DMS53 treated with DMSO at 0.1 percent for 48 hours (cell line): ENCODE measurements at regions not wholly inside any gene's neighbourhood (a gene's known extent, or its start where the extent isn't known, plus 50 kb on each side); places are given as distances from the start of the nearest gene placed in this dataset.

Source experiments
- DNase-seq: peaks from one replicate; lab custom pipeline; 2025; ENCODE audit not compliant: unreplicated experiment; lab: John Stamatoyannopoulos, UW

DNA sequence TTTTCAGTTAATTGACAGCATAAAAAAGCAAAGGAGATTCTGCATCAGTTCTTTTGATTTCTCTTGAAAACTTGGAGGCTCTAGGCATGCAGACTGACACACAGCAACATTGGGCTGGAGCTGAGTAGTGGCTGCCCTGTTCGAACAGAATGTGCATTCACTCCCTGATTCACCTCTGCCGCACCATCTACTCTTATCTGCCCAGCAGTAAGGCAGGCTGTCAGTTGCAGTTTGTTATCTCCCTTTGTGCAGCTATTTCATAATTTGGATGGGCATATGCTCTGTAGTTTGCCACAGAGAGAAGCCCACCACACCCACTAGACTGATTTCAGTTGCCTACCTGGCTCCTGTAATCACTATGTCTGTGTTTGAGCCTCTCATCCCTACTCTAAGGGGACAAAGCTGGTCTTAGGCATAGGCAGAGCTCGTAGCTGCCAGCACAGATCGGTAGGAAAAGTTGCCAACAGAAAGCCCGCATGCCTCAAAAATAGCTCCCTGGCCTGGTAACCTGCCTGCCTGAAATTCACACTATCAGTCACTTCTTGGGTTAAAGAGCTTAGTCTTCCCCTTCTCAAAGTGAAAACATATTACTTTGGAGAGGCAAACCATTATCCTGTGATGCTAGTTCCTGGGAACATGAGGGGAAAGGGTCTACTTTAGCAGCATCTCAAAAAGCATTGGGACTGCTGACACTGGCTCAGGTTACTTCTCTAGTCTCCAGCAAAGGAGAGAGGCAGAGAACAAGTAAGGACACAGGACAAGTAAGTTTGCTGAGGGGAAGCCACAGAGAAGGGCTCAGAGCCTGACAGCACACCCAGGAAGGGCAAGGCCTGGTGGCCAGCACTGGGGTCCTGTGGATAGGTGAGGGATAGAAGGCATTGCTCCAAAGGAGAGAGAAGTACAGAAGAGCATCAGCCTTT is 75.9 kb upstream of the TMEM164 start:
- no peak for DNase-seq

GRCh38 chrX:109927663-109928273 is 75.1 kb upstream of the TMEM164 start:
- DNase-seq = no peak

DNA sequence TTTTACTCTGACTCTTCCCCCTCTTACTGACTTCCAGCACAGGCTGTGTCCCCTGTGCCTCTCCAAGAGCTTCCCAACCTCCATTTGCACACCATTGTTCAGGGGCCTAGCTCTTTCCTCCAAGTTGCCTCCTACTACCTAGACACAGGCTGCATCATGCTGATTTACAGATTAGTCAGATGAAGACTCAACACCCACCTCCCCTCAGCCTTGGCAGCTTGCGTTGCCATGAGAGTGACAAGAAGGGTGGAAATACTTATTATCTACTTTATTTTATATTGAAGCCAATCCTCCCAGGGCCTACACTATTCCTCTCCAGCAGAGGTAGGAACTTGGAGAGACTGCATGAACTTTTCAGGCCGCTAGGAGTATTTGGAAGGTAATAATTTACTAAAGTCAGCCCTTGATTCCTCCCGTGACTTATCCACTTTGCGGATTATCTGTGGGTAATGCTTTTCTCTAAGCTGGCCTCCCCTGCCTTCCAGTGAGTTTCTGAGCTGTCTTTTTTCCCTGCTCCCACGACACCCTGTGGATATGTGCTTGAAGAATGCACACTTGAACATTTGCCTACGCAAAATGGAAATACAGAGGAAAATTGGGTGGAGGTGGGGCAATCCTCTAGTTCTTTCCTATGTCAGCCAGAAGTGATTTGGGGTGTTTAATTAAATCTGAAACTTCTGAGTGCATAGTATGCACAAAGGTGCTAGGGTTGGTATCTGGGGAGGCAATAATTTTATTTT is 74.1 kb upstream of the TMEM164 start:
- DNase-seq = no peak

DNA sequence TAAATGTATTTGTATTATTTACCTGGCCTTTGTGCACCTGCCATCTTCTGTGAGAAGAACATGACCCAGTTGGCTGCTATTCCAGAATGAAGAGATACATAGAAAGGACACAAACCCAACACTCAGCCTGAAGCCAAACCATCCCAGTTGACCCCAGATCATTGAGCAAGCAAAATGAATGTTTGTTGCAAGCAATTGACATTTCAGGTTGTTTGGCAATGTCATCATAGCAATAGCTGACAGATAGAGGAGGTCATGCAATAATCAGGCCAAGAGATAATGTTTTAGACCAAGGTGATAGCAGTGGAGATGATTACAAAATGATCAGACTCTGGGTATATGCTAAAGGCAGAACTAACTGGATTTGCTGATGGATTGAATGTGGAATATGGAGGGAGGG is 71.2 kb upstream of the TMEM164 start:
- no peak for DNase-seq

DNA sequence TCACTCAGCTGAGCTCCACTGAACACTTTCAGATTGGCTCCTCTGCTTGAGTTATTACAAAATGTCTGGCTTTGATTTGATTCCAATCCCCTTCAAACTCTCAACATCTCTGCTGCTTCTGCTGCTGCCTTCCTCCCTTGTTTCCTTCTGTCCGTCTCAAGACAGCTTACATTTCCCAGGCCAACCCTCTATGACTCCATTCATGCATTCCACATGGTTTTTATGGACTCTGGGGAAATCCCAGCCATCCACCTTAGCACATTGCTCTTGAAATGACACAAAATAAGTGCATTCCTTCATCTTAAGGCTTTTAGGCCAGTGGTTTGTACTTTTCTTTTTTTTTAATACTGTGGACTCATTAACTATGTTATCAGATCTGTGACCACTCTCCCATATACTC is 68.5 kb upstream of the TMEM164 start:
- DNase-seq = no peak

GRCh38 chrX:109934935-109935334 is 68.0 kb upstream of the TMEM164 start:
- no peak for DNase-seq

DNA sequence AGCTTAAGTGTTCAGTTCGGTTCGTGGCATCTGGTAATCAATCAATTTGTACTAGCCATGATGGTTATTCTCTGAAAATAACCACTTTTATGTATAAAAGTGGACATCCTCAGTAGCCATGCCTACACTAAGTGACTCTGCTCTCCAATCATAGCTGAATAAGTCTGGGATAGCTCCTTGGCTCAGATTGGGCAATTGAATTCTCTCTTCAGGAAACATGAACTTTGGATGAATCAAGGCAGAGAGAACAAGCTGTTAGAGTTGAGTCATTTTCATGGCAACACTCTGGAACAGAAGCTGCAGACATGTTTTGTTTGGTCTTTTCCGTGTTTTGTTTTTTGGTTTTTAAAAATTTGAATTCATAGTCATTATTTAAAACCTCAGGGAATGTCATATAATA is 66.8 kb upstream of the TMEM164 start:
- DNase-seq = no peak

- DNase-seq = no peak
These were observed 66.3 kb upstream of the TMEM164 start for GRCh38 chrX:109936598-109936997.

DNA sequence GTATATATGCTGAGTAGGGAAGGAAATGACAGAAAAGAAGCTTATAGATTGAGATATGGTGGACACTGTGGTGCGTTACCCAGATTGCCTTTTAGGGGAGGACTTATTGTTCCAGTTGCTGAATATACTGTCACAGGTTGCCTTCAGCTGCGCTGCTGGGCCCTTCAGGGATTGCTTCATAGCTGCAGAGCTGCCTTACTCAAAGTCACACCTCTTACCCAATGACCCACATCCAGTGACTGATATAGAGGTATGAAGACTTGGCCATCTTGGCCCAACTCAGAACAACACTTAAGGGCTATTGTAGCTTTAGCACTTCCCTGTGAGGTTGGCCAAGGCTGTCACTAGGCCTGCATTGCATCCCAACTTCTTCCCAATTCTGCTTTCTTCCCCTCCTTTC is 63.4 kb upstream of the TMEM164 start:
- DNase-seq = no peak

DNA sequence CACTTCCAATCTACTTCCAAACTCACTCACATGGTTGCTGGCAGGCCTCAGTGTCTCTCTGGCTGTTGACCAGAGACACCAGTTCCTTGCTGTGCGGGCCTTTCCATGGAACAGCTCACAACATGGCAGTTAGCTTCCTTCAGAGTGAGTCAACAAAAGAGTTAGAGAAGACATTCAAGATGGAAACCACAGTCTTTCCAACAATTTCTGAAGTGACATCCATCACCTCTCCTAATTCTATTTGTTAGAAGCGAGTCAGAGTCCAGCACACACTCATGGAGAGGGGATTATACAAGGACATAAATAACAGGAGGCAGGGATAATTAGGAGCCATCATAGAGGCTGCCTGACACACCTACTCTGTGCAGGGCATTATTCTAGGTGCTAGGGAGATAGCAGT is 62.5 kb upstream of the TMEM164 start:
- DNase-seq = no peak

GRCh38 chrX:109943092-109943739 is 59.7 kb upstream of the TMEM164 start:
- DNase-seq = no peak

DNA sequence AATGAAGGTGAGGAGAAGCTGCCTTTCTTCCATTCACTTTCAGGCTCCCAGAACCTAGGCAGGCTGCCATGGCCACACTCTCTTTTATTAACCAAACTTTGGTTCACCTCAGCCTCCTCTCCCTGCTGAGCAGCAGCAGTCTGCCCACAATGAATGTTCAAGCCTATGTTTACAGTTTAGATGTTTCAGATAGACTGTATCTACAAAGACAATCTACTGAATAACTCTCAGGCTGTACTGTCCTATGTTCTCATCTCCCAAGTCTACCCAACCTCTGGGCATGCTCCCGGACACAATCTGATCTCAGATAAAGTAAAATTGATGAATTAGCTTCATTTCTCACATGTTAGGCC is 59.2 kb upstream of the TMEM164 start:
- DNase-seq = no peak

DNA sequence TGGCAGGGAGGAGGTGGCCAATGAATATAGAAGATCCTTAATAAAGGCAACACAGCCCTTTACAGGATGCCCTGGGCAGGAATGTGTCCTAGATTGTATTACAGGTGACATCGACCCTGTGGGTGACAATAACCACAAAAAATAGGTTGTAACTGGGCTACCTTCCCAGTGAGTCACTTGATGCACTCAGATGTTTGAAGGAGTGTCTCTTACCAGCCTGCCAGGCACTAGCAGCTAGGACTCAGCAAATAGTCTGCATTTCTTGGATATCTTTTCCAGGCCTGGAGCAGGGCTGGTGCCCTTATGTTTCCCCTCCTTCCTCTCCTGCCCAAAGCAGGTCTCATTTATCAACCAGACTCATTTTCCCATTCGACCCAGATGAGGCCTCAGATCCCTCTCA is 50.9 kb upstream of the TMEM164 start:
- no peak for DNase-seq

DNA sequence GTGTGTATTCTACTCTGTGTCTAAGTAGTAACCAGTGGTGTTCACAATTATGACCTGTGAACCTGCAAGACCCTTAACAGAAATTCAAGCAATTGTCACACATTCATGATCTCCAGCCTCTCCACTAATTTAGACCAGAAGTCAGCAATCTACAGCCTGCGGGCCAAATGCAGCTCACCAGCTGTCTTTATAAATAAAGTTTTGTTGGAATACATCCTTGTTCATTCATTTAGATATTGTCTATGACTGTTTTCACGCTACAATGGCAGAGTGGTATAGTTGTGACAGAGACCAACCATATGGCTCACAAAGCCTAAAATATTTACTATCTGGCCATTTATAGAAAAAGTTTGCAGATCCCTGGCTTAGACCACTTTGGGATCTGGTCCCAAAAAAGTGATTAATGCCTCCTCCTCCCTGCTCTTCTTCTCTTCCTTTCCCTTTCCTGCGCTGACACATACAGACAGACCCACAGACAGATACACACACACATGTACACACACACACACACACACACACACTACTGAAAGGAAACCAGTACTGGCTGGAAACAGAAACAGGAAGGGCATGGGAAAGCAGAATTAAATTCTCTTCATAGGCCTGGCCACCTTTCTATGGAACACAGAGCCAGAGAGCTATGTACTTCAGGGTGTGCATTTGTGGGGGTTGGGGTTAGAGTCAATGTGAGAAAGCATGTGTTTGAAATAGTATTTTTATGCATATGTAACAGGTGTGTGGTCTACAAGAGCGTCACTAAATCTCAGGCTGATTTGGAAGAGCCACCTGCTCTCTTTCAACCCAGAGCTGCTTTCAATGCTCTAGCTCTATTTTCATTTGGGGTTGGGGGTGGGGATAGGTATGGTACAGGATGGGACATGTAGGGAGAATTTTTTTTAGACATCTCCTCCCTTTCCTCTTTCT is 49.7 kb upstream of the TMEM164 start:
- DNase-seq = no peak
